GM18498 (cell line): ENCODE measurements at regions not wholly inside any gene's neighbourhood (a gene's known extent, or its start where the extent isn't known, plus 50 kb on each side); places are given as distances from the start of the nearest gene placed in this dataset.

ENCODE experiments used
- ATAC-seq: cut with Tn5 transposase; IDR thresholded peaks from one replicate; pipeline ENCODE4 v1.9.1; 2021; ENCODE audit warnings: mild to moderate bottlenecking, moderate library complexity; ENCODE audit not compliant: unreplicated experiment

GRCh38 chr1:234713440-234713839, 103.5 kb upstream of the IRF2BP2 start:
- no peak for ATAC-seq

- ATAC-seq: no peak
Observed at GRCh38 chr1:234712891-234713305, 102.9 kb upstream of the IRF2BP2 start.

GRCh38 chr1:234710936-234711724, 101.2 kb upstream of the IRF2BP2 start:
- ATAC-seq: no peak

- no peak for ATAC-seq
Observed at GRCh38 chr1:234710381-234710780, 100.4 kb upstream of the IRF2BP2 start.

GRCh38 chr1:234709473-234710228, 99.7 kb upstream of the IRF2BP2 start:
- no peak for ATAC-seq

GRCh38 chr1:234708700-234709395, 98.9 kb upstream of the IRF2BP2 start:
- no peak for ATAC-seq

GRCh38 chr1:234707641-234708040, 97.7 kb upstream of the IRF2BP2 start:
- ATAC-seq: no peak

- ATAC-seq: no peak
Observed at GRCh38 chr1:234706931-234707330, 97.0 kb upstream of the IRF2BP2 start.

GRCh38 chr1:234706199-234706598, 96.2 kb upstream of the IRF2BP2 start:
- no peak for ATAC-seq

- no peak for ATAC-seq
Observed at GRCh38 chr1:234705615-234706014, 95.6 kb upstream of the IRF2BP2 start.

- no peak for ATAC-seq
Observed at GRCh38 chr1:234704106-234704887, 94.3 kb upstream of the IRF2BP2 start.

GRCh38 chr1:234702342-234703000, 92.5 kb upstream of the IRF2BP2 start:
- no peak for ATAC-seq

GRCh38 chr1:234701737-234702341, 91.9 kb upstream of the IRF2BP2 start:
- no peak for ATAC-seq

GRCh38 chr1:234699795-234700665, 90.1 kb upstream of the IRF2BP2 start:
- ATAC-seq: peak; percentile 74

- ATAC-seq: no peak
Observed at GRCh38 chr1:234698686-234699085, 88.7 kb upstream of the IRF2BP2 start.

- no peak for ATAC-seq
Observed at GRCh38 chr1:234697741-234698140, 87.8 kb upstream of the IRF2BP2 start.

- ATAC-seq: no peak
Observed at GRCh38 chr1:234697015-234697414, 87.0 kb upstream of the IRF2BP2 start.

- ATAC-seq: peak; percentile 55
Observed at GRCh38 chr1:234696148-234696576, 86.2 kb upstream of the IRF2BP2 start.

- no peak for ATAC-seq
Observed at GRCh38 chr1:234694661-234695060, 84.7 kb upstream of the IRF2BP2 start.
